A549 (cell line): ENCODE measurements at regions not wholly inside any gene's neighbourhood (a gene's known extent, or its start where the extent isn't known, plus 50 kb on each side); places are given as distances from the start of the nearest gene placed in this dataset.

ENCODE experiments used
- ATAC-seq, 2 experiments: fragments of 200-7000 bp in 1 of 2; fragments of >200 bp in 1 of 2; cut with Nextera tagmentation in 1 of 2; cut with Tn5 transposase in 1 of 2; 3 replicates each; pipeline versions ENCODE4 v1.8.0 to v1.9.1; 2018 to 2020; ENCODE audit warnings: mild to moderate bottlenecking in 1 of 2, moderate library complexity in 1 of 2
- CTCF ChIA-PET: fragments of 300-600 bp; sonication (Branson Sonifier 250); formaldehyde crosslinking; extraction: SDS; loops from one replicate; lab custom pipeline; 2021; ENCODE audit warnings: antibody characterized with exemption, inconsistent platforms; lab: Yijun Ruan, JAX
- POLR2A ChIA-PET: fragments of 350-600 bp; formaldehyde crosslinking; extraction: SDS; loops from one replicate; lab custom pipeline; 2021; ENCODE audit warnings: antibody characterized with exemption, inconsistent platforms; lab: Yijun Ruan, JAX
- DNase-seq, 2 experiments: peaks; one replicate each; pipeline versions ENCODE4 v3.0.0 to v3.0.0-alpha.2; 2011 to 2016; ENCODE audit warnings: low read depth in 1 of 2, low spot score in 1 of 2
- FAIRE-seq: peaks from 2 replicates; lab custom pipeline; 2011; peaks lifted over from hg19 to GRCh38; lab: Jason Lieb, UNC
- H3K27ac ChIP-seq, 2 experiments: fragments of >200 bp; sonication (Bioruptor Twin); formaldehyde crosslinking; 3 replicates each; pipeline ENCODE4 v1.5.1; 2016 to 2017
- H3K4me1 ChIP-seq: fragments of >200 bp; sonication (Bioruptor Twin); formaldehyde crosslinking; 3 replicates; pipeline ENCODE4 v1.6.1; 2016
- H3K4me2 ChIP-seq: fragments of >200 bp; sonication (Bioruptor Twin); formaldehyde crosslinking; 3 replicates; pipeline ENCODE4 v1.6.1; 2016
- H3K4me3 ChIP-seq: fragments of >200 bp; sonication (Bioruptor Twin); formaldehyde crosslinking; 3 replicates; pipeline ENCODE4 v1.5.1; 2016
- H3K9me3 ChIP-seq: fragments of >200 bp; sonication (Bioruptor Twin); formaldehyde crosslinking; 3 replicates; pipeline ENCODE4 v1.6.1; 2016
- ATOH8 ChIP-seq: fragments of 250-450 bp; sonication (Bioruptor Pico); IDR thresholded peaks from 2 replicates; pipeline ENCODE4 v1.5.0; 2020; ENCODE audit warnings: low read depth, mild to moderate bottlenecking, moderate library complexity
- BHLHE40 ChIP-seq: IDR thresholded peaks from 2 replicates; pipeline ENCODE4 v1.6.1; 2012; ENCODE audit warnings: low read depth, low read length, inconsistent platforms
- CTCF ChIP-seq: fragments of >200 bp; sonication (Bioruptor Twin); formaldehyde crosslinking; IDR thresholded peaks from 3 replicates; pipeline ENCODE4 v1.5.1; 2016
- EHF ChIP-seq: fragments of 250-450 bp; sonication (Bioruptor Pico); IDR thresholded peaks from 2 replicates; pipeline ENCODE4 v1.5.0; 2020; ENCODE audit warnings: mild to moderate bottlenecking
- EP300 ChIP-seq, 2 experiments: fragments of >200 bp; sonication (Bioruptor Twin); formaldehyde crosslinking; IDR thresholded peaks; 2 replicates in 1 of 2; 3 replicates in 1 of 2; pipeline ENCODE4 v1.6.1; 2016 to 2017
- FOSB ChIP-seq: fragments of 250-450 bp; sonication (Bioruptor Pico); IDR thresholded peaks from 2 replicates; pipeline ENCODE4 v1.5.0; 2020; ENCODE audit warnings: mild to moderate bottlenecking, moderate library complexity
- HMGXB4 ChIP-seq: fragments of 250-450 bp; sonication (Bioruptor Pico); IDR thresholded peaks from 2 replicates; pipeline ENCODE4 v1.5.0; 2021; ENCODE audit warnings: mild to moderate bottlenecking, moderate library complexity, borderline replicate concordance
- HOXB13 ChIP-seq: fragments of 250-450 bp; sonication (Bioruptor Pico); IDR thresholded peaks from 2 replicates; pipeline ENCODE4 v1.5.0; 2020; ENCODE audit warnings: low read depth, mild to moderate bottlenecking, moderate library complexity
- MAFK ChIP-seq: fragments of 450-650 bp; IDR thresholded peaks from 2 replicates; pipeline ENCODE4 v1.6.1; 2014; ENCODE audit not compliant: partially characterized antibody
- NFE2L2 ChIP-seq: fragments of 150-350 bp; conservative IDR thresholded peaks from 2 replicates; pipeline ENCODE4 v1.6.1; 2014; ENCODE audit warnings: low read length
- NPAS2 ChIP-seq: fragments of 250-450 bp; sonication (Bioruptor Pico); IDR thresholded peaks from 2 replicates; pipeline ENCODE4 v1.8.0; 2022; ENCODE audit warnings: mild to moderate bottlenecking, moderate library complexity, borderline replicate concordance
- NR3C1 ChIP-seq: fragments of >200 bp; sonication (Bioruptor Twin); formaldehyde crosslinking; IDR thresholded peaks from 3 replicates; pipeline ENCODE4 v1.6.1; 2017
- RAD21 ChIP-seq, 2 experiments: fragments of >200 bp in 1 of 2; sonication (Bioruptor Twin) in 1 of 2; formaldehyde crosslinking in 1 of 2; IDR thresholded peaks in 1 of 2; conservative IDR thresholded peaks in 1 of 2; 2 replicates in 1 of 2; 3 replicates in 1 of 2; pipeline ENCODE4 v1.6.1; 2012 to 2018; ENCODE audit warnings: inconsistent platforms in 1 of 2
- RARB ChIP-seq: fragments of 250-450 bp; sonication (Bioruptor Pico); IDR thresholded peaks from 2 replicates; pipeline ENCODE4 v1.8.0; 2021; ENCODE audit warnings: mild to moderate bottlenecking, moderate library complexity
- SREBF2 ChIP-seq: fragments of 450-650 bp; IDR thresholded peaks from 2 replicates; pipeline ENCODE4 v1.6.1; 2014; ENCODE audit warnings: mild to moderate bottlenecking, moderate library complexity
- TFCP2L1 ChIP-seq: fragments of 250-450 bp; sonication (Bioruptor Pico); IDR thresholded peaks from 2 replicates; pipeline ENCODE4 v1.5.0; 2021; ENCODE audit warnings: mild to moderate bottlenecking
- TP53 ChIP-seq: fragments of 250-450 bp; sonication (Bioruptor Pico); IDR thresholded peaks from 2 replicates; pipeline ENCODE4 v1.5.0; 2021; ENCODE audit warnings: mild to moderate bottlenecking, moderate library complexity
- ZSCAN20 ChIP-seq: fragments of 250-450 bp; sonication (Bioruptor Pico); IDR thresholded peaks from 2 replicates; pipeline ENCODE4 v1.8.0; 2022; ENCODE audit warnings: mild to moderate bottlenecking, moderate library complexity
- WGBS: methylation state at CpG from one replicate; pipeline ENCODE4 v1.1.6; 2017; ENCODE audit errors: missing lambda C conversion rate; 5-methylcytosine and 5-hydroxymethylcytosine counted together

GRCh38 chr4:180669680-180670079, 1573.5 kb upstream of the TENM3 start:
- ChIA-PET CTCF (no interaction called here), POLR2A (no interaction called here)

GRCh38 chr4:180674619-180675358, 1568.4 kb upstream of the TENM3 start:
- no peak for TF ChIP-seq RARB (CRISPR knock-in tag)
- no peak for TF ChIP-seq MAFK
- TF ChIP-seq FOSB, result no peak
- TF ChIP-seq BHLHE40, result no peak
- TF ChIP-seq RAD21 (conservative IDR thresholded peaks at IDR 0.05 in 1 of 2, IDR thresholded peaks at IDR 0.05 in 1 of 2), result no peak
- TF ChIP-seq TP53, result no peak
- TF ChIP-seq CTCF, result no peak
- no peak for TF ChIP-seq EP300 (IDR thresholded peaks at IDR 0.05)
- no peak for TF ChIP-seq NFE2L2
- TF ChIP-seq TFCP2L1, result no peak
- TF ChIP-seq SREBF2, result no peak
- Histone ChIP-seq H3K4me2 (no peak overlapping the region), H3K4me3 (no peak overlapping the region), H3K9me3 (no peaks in the 10 kb centered on the region), H3K27ac (no peak overlapping the region), H3K4me1 (no peaks in the 10 kb centered on the region)
- CTCF ChIA-PET, result no interaction called here
- POLR2A ChIA-PET, result no interaction called here
- DNase-seq (no peak), FAIRE-seq (no peak), ATAC-seq (no peak)
- 3% methylated on average over 4 of the region's 4 CpGs for WGBS

More at GRCh38 chr4:180669680-180670079, 1573.5 kb upstream of the TENM3 start:
- Histone ChIP-seq H3K4me3 (no peak overlapping the region), H3K27ac (no peak overlapping the region), H3K4me1 (no peaks in the 10 kb centered on the region), H3K4me2 (no peak overlapping the region), H3K9me3 (no peaks in the 10 kb centered on the region)
- no peak for FAIRE-seq
- TF ChIP-seq MAFK (no peak), NPAS2 (CRISPR knock-in tag) (no peak), ATOH8 (CRISPR knock-in tag) (no peak), NR3C1 (no peak)
- TF ChIP-seq, all 56 proteins: peak for 0
- no peak for ATAC-seq
- WGBS, result 4% methylated on average over 4 of the region's 4 CpGs
- DNase-seq, result no peak

GRCh38 chr4:180675359-180675650, 1567.9 kb upstream of the TENM3 start:
- no peak overlapping the region for H3K4me2 ChIP-seq
- no peaks in the 10 kb centered on the region for H3K9me3 ChIP-seq
- DNase-seq (no peak), ATAC-seq (no peak), FAIRE-seq (no peak)
- POLR2A ChIA-PET, result no interaction called here
- H3K27ac ChIP-seq, result no peak overlapping the region
- no peaks in the 10 kb centered on the region for H3K4me1 ChIP-seq
- CTCF ChIA-PET, result no interaction called here
- WGBS, result 0% methylated on average over 1 of the region's 1 CpG
- no peak overlapping the region for H3K4me3 ChIP-seq
- no peak for TF ChIP-seq EHF (CRISPR knock-in tag)
- TF ChIP-seq ATOH8 (CRISPR knock-in tag), result no peak
- no peak for TF ChIP-seq HMGXB4
- TF ChIP-seq BHLHE40, result no peak
- TF ChIP-seq SREBF2, result no peak
- no peak for TF ChIP-seq HOXB13 (CRISPR knock-in tag)
- TF ChIP-seq ZSCAN20 (CRISPR knock-in tag), result no peak
